ENCODE measurements at regions not wholly inside any gene's neighbourhood (a gene's known extent, or its start where the extent isn't known, plus 50 kb on each side); places are given as distances from the start of the nearest gene placed in this dataset.

DNA sequence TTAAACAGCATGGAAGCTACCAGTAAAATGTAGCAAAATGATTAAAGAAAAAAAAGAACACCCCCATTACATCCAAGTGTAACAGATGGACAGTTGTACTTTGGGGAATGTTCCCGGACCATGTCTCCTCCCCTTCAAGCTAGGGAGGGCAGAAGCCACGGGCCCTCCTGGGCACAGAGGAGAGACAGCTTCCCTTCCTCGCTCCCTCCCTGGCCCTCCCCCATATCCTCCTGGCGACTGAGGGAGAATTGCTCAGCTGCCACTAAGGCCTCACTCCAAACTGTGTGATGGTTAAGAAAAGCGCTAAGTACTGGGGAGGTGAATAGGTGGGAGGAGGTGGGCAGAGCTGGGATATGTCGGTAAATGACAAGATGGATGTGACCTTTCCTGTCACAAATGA, 358.0 kb downstream of the HRH4 start:
- Histone ChIP-seq H3K4me3 (ENCODE audit: extremely low read depth in 1 of 4, insufficient read depth in 2 of 4, low read depth in 3 of 4, low read length in 4 of 4) (no peak overlapping the region), H3K18ac (ENCODE audit: extremely low read depth, low read length) (0 out of 2 replicates have a peak overlapping the region, but pooled peaks have one; percentile 9), H2BK20ac (ENCODE audit: low read length) (no peak overlapping the region), H3K56ac (replicated peaks; ENCODE audit: insufficient read length, low read depth, low read length) (no peak overlapping the region), H3K27me3 (replicated peaks in 1 of 4; ENCODE audit: control insufficient read depth in 3 of 4, extremely low read depth in 1 of 4, insufficient read depth in 3 of 4, low read length in 3 of 4) (no peaks in the 10 kb centered on the region), H4K8ac (ENCODE audit: extremely low read depth, insufficient read depth, low read length) (no peak overlapping the region; the same call in 1 of the 2 replicates), H3K9me3 (ENCODE audit: insufficient read depth in 2 of 2, low read depth in 1 of 2, low read length in 1 of 2) (0 out of 4 replicates have a peak, but pooled peaks cover 0 to under 1% of the 10 kb centered on the region in 2 experiments), H3K23me2 (ENCODE audit: low read depth, low read length) (no peaks in the 10 kb centered on the region), H3K4me2 (ENCODE audit: insufficient read depth in 1 of 2, low read depth in 2 of 2, low read length in 2 of 2) (0 out of 4 replicates have a peak overlapping the region, but pooled peaks of 1 of the 2 experiments have one; percentile 1), H3K14ac (ENCODE audit: insufficient read length) (no peak overlapping the region), H2BK120ac (replicated peaks; ENCODE audit: low read depth, low read length) (no peak overlapping the region), H2AFZ (ENCODE audit: low read length) (no peak overlapping the region), H4K5ac (ENCODE audit: insufficient read length, low read depth, low read length) (no peak overlapping the region), H3K4me1 (replicated peaks in 1 of 4; ENCODE audit: control insufficient read depth in 3 of 4, insufficient read depth in 4 of 4, low read length in 3 of 4) (peaks cover 4 to 26% (median 13%) of the 10 kb centered on the region in 4 experiments), H4K20me1 (replicated peaks in 1 of 2; ENCODE audit: control insufficient read depth in 1 of 2, insufficient read depth in 2 of 2, low read length in 2 of 2) (no peaks in the 10 kb centered on the region), H3K9ac (replicated peaks in 1 of 4; ENCODE audit: extremely low read depth in 1 of 4, low read depth in 3 of 4, low read length in 3 of 4) (no peak overlapping the region), H2AK5ac (ENCODE audit: low read depth, low read length) (no peak overlapping the region), H3K23ac (ENCODE audit: insufficient read length) (no peak overlapping the region), H3K4ac (replicated peaks; ENCODE audit: insufficient read length, low read depth, low read length) (no peak overlapping the region), H2BK5ac (ENCODE audit: low read depth, low read length) (no peak overlapping the region), H3K36me3 (ENCODE audit: control insufficient read depth in 2 of 4, insufficient read depth in 4 of 4, low read length in 3 of 4) (no peaks in the 10 kb centered on the region), H2BK12ac (ENCODE audit: low read depth, low read length) (0 out of 2 replicates have a peak overlapping the region, but pooled peaks have one; percentile 28), H2BK15ac (ENCODE audit: low read length) (0 out of 2 replicates have a peak overlapping the region, but pooled peaks have one; percentile 13), H4K91ac (replicated peaks; ENCODE audit: insufficient read length, low read length) (no peak overlapping the region), H3K79me1 (ENCODE audit: low read depth, low read length) (no peaks in the 10 kb centered on the region), H3K27ac (ENCODE audit: low read depth, low read length) (no peak overlapping the region), H3K79me2 (ENCODE audit: control insufficient read depth in 1 of 2, insufficient read depth in 2 of 2, low read length in 2 of 2) (no peaks in the 10 kb centered on the region)
- CTCF ChIA-PET (ENCODE audit: partially characterized antibody): interaction anchor here (1.2 kb wide), 1 partner anchor 10 kb away, joined by 3 read pairs; no protein-coding TSS in a partner anchor
- 51% methylated on average over 6 of the region's 6 CpGs; no CpG with 5 or more reads in 1 of the 2 experiments for WGBS, 2 experiments (ENCODE audit: extremely low coverage in 1 of 2, insufficient coverage in 1 of 2, insufficient read length in 1 of 2, insufficient replicate concordance in 2 of 2, low coverage in 1 of 2, low lambda C conversion rate in 2 of 2, missing lambda C conversion rate in 1 of 2)
- POLR2A ChIA-PET (ENCODE audit: partially characterized antibody): interaction anchor here (0.9 kb wide), 1 partner anchor 19 kb away, joined by 4 read pairs; no protein-coding TSS in a partner anchor
- DNase-seq (ENCODE audit: low read depth in 1 of 2, low spot score in 2 of 2) (no peak), FAIRE-seq (no peak)
- TF ChIP-seq POU5F1 (IDR thresholded peaks at IDR 0.05; ENCODE audit: low read depth, low read length) (no peak), RXRA (IDR thresholded peaks at IDR 0.05; ENCODE audit: insufficient read depth, low read depth, low read length) (no peak), RFX5 (IDR thresholded peaks at IDR 0.05; ENCODE audit: borderline replicate concordance, low read depth, low read length) (no peak), TBP (IDR thresholded peaks at IDR 0.05; ENCODE audit: low read depth, low read length) (no peak), BRCA1 (IDR thresholded peaks at IDR 0.05; ENCODE audit: low read depth, low read length) (no peak), RNF2 (IDR thresholded peaks at IDR 0.05; ENCODE audit: borderline replicate concordance, low read depth, low read length, missing control alignments, poor library complexity, severe bottlenecking) (no peak), E2F6 (IDR thresholded peaks at IDR 0.05) (no peak), TEAD4 (IDR thresholded peaks at IDR 0.05; ENCODE audit: low read depth, low read length) (no peak), GABPA (IDR thresholded peaks at IDR 0.05; ENCODE audit: borderline replicate concordance, insufficient read depth, low read length) (no peak), SIN3A (conservative IDR thresholded peaks at IDR 0.05 in 1 of 2, IDR thresholded peaks at IDR 0.05 in 1 of 2; ENCODE audit: low read depth in 1 of 2, low read length in 2 of 2) (no peak), SAP30 (IDR thresholded peaks at IDR 0.05; ENCODE audit: insufficient read depth, insufficient replicate concordance, low read length) (no peak), GTF2F1 (IDR thresholded peaks at IDR 0.05; ENCODE audit: borderline replicate concordance, low read depth, low read length) (no peak), POLR2AphosphoS5 (IDR thresholded peaks at IDR 0.05; ENCODE audit: low read depth, low read length) (no peak)
